HCT116 (cell line): ENCODE measurements at regions not wholly inside any gene's neighbourhood (a gene's known extent, or its start where the extent isn't known, plus 50 kb on each side); places are given as distances from the start of the nearest gene placed in this dataset.
"Not testable (repeated sequence)": the region's sequence is repeated elsewhere in the genome, so short reads cannot be mapped to it uniquely, and the experiment has no call there.

Source experiments
- ATAC-seq: fragments of 200-7000 bp; cut with Tn5 transposase; 2 replicates; pipeline ENCODE4 v1.9.1; 2020; ENCODE audit warnings: mild to moderate bottlenecking, moderate library complexity
- BruUV-seq: library from RNA; stranded (reverse); fragments of 400-500 nt; replicated peaks from 2 replicates; lab custom pipeline; 2021; lab: Mats Ljungman, UMichigan
- CTCF ChIA-PET: fragments of 300-600 bp; sonication (Branson Sonifier 250); formaldehyde crosslinking; loops from one replicate; lab custom pipeline; 2021; ENCODE audit warnings: antibody characterized with exemption; lab: Charles Lee
- POLR2A ChIA-PET: fragments of 300-600, 350-600 bp; sonication (Branson Sonifier 250); formaldehyde crosslinking; loops from one replicate; lab custom pipeline; 2021; ENCODE audit warnings: antibody characterized with exemption; lab: Charles Lee
- RAD21 ChIA-PET, 2 experiments: fragments of 300-600 bp; sonication (Branson Sonifier 250); formaldehyde crosslinking; loops; one replicate each; lab custom pipeline; 2023; ENCODE audit warnings: low total read pairs in 2 of 2; ENCODE audit not compliant: uncharacterized antibody in 2 of 2, unreplicated experiment in 2 of 2, low non-redundant PET in 1 of 2; lab: Charles Lee
- DNase-seq: peaks from one replicate; pipeline ENCODE4 v3.0.0-alpha.2; 2010; ENCODE audit warnings: low read depth, low spot score
- H2AFZ ChIP-seq: fragments of 200-600 bp; shearing (Covaris generic), sonication (generic); 2 replicates; pipeline ENCODE4 v1.6.1; 2017; ENCODE audit warnings: low read depth, mixed run types, mixed read lengths, antibody characterized with exemption, low read length; ENCODE audit not compliant: poor library complexity, severe bottlenecking
- H3K27ac ChIP-seq: 2 replicates; pipeline ENCODE4 v1.5.1; 2012; ENCODE audit warnings: low read depth, low read length
- H3K27me3 ChIP-seq: fragments of 200-600 bp; sonication (generic); 2 replicates; pipeline ENCODE4 v1.6.1; 2016; ENCODE audit warnings: mixed run types, low read length, mixed read lengths; ENCODE audit not compliant: insufficient read depth
- H3K36me3 ChIP-seq, 2 experiments: fragments of 200-500 bp in 1 of 2; fragments of 200-600 bp in 1 of 2; sonication (Bioruptor generic) in 1 of 2; sonication (generic) in 1 of 2; 2 replicates each; pipeline versions ENCODE4 v1.5.1 to v1.6.1; 2014 to 2016; ENCODE audit warnings: low read length in 2 of 2, inconsistent platforms in 1 of 2, mixed read lengths in 1 of 2, mixed run types in 1 of 2; ENCODE audit not compliant: insufficient read depth in 2 of 2, control insufficient read depth in 1 of 2
- H3K4me1 ChIP-seq, 2 experiments: fragments of 200-600 bp in 1 of 2; sonication (generic) in 1 of 2; 2 replicates each; pipeline versions ENCODE4 v1.5.1 to v1.6.1; 2012 to 2017; ENCODE audit warnings: low read length in 2 of 2, inconsistent platforms in 1 of 2, mild to moderate bottlenecking in 1 of 2, mixed read lengths in 1 of 2, mixed run types in 1 of 2, moderate library complexity in 1 of 2; ENCODE audit not compliant: insufficient read depth in 2 of 2, control insufficient read depth in 1 of 2
- H3K4me2 ChIP-seq: fragments of 200-600 bp; sonication (generic); 2 replicates; pipeline ENCODE4 v1.6.1; 2017; ENCODE audit warnings: mixed run types, low read length, mixed read lengths
- H3K4me3 ChIP-seq, 2 experiments: fragments of 200-600 bp in 1 of 2; sonication (generic) in 1 of 2; replicated peaks in 1 of 2; 2 replicates each; pipeline ENCODE4 v1.5.1; 2011 to 2016; ENCODE audit warnings: low read length in 2 of 2, control low read depth in 1 of 2, low read depth in 1 of 2, mild to moderate bottlenecking in 1 of 2, mixed read lengths in 1 of 2, mixed run types in 1 of 2
- H3K79me2 ChIP-seq: fragments of 200-600 bp; sonication (generic); 2 replicates; pipeline ENCODE4 v1.6.1; 2017; ENCODE audit warnings: mild to moderate bottlenecking, mixed run types, low read length, moderate library complexity, mixed read lengths; ENCODE audit not compliant: insufficient read depth
- H3K9ac ChIP-seq: fragments of 200-600 bp; sonication (generic); 2 replicates; pipeline ENCODE4 v1.6.1; 2016; ENCODE audit warnings: low read length, mixed read lengths
- H3K9me2 ChIP-seq: fragments of 200-600 bp; sonication (generic), shearing (Covaris generic); 2 replicates; pipeline ENCODE4 v1.6.1; 2017; ENCODE audit warnings: mixed run types, mild to moderate bottlenecking, moderate library complexity; ENCODE audit not compliant: insufficient read depth
- H3K9me3 ChIP-seq, 2 experiments: fragments of 200-500 bp in 1 of 2; fragments of 200-600 bp in 1 of 2; sonication (Bioruptor generic) in 1 of 2; sonication (generic) in 1 of 2; 2 replicates each; pipeline ENCODE4 v1.6.1; 2014 to 2017; ENCODE audit warnings: low read length in 2 of 2, mixed read lengths in 2 of 2, inconsistent platforms in 1 of 2, low read depth in 1 of 2, mild to moderate bottlenecking in 1 of 2, mixed run types in 1 of 2, moderate library complexity in 1 of 2; ENCODE audit not compliant: control insufficient read depth in 1 of 2, insufficient read depth in 1 of 2
- H4K20me1 ChIP-seq: fragments of 200-600 bp; sonication (generic), shearing (Covaris generic); 2 replicates; pipeline ENCODE4 v1.6.1; 2017; ENCODE audit warnings: mixed run types, mild to moderate bottlenecking, moderate library complexity; ENCODE audit not compliant: insufficient read depth
- intact Hi-C: fragments of 100-400 bp; cut with micrococcal nuclease; formaldehyde crosslinking; loops from 2 replicates; pipeline ENCODE4 v1.10.0; 2022

- RAD21 ChIA-PET, H3K27me3 ChIP-seq: not testable (repeated sequence)
Observed at GRCh38 chr16:46389561-46390041, 231.6 kb downstream of the SHCBP1 start.

GRCh38 chr16:46388939-46389491 lies 232.2 kb downstream of the SHCBP1 start:
- DNase-seq, H3K9me2 ChIP-seq, H3K36me3 ChIP-seq, intact Hi-C loops, H3K4me3 ChIP-seq, H3K4me2 ChIP-seq, H3K79me2 ChIP-seq, H4K20me1 ChIP-seq, CTCF ChIA-PET, H3K27ac ChIP-seq, H3K9me3 ChIP-seq, RAD21 ChIA-PET, H3K9ac ChIP-seq, H2AFZ ChIP-seq, H3K27me3 ChIP-seq, H3K4me1 ChIP-seq, BruUV-seq, POLR2A ChIA-PET, ATAC-seq: not testable (repeated sequence)

More at GRCh38 chr16:46389561-46390041, 231.6 kb downstream of the SHCBP1 start:
- ATAC-seq, H3K4me3 ChIP-seq, H3K4me1 ChIP-seq, H4K20me1 ChIP-seq, H3K9ac ChIP-seq, H3K9me3 ChIP-seq, H3K27ac ChIP-seq, H2AFZ ChIP-seq, H3K79me2 ChIP-seq, H3K9me2 ChIP-seq, CTCF ChIA-PET, POLR2A ChIA-PET, BruUV-seq, H3K4me2 ChIP-seq, intact Hi-C loops, H3K36me3 ChIP-seq: not testable (repeated sequence)
- peak; percentile 89 for DNase-seq

GRCh38 chr16:46388354-46388753 lies 232.8 kb downstream of the SHCBP1 start:
- H3K9me3 ChIP-seq, ATAC-seq, H3K9me2 ChIP-seq, H3K4me1 ChIP-seq, POLR2A ChIA-PET, BruUV-seq, H3K4me3 ChIP-seq, CTCF ChIA-PET, intact Hi-C loops, H3K27ac ChIP-seq, H3K36me3 ChIP-seq, DNase-seq, H3K27me3 ChIP-seq, H3K9ac ChIP-seq, H4K20me1 ChIP-seq, RAD21 ChIA-PET, H2AFZ ChIP-seq, H3K4me2 ChIP-seq, H3K79me2 ChIP-seq: not testable (repeated sequence)

GRCh38 chr16:46387720-46388119 lies 233.5 kb downstream of the SHCBP1 start:
- intact Hi-C loops, H3K9ac ChIP-seq, BruUV-seq, H3K9me2 ChIP-seq, H3K4me2 ChIP-seq, RAD21 ChIA-PET, H3K27ac ChIP-seq, H3K4me3 ChIP-seq, H3K36me3 ChIP-seq, H3K4me1 ChIP-seq, H4K20me1 ChIP-seq, H3K27me3 ChIP-seq, H2AFZ ChIP-seq, H3K9me3 ChIP-seq, DNase-seq, POLR2A ChIA-PET, CTCF ChIA-PET, H3K79me2 ChIP-seq: not testable (repeated sequence)
- ATAC-seq, result peak; percentile 3
